ENCODE measurements at regions not wholly inside any gene's neighbourhood (a gene's known extent, or its start where the extent isn't known, plus 50 kb on each side); places are given as distances from the start of the nearest gene placed in this dataset.
"Not testable (repeated sequence)": the region's sequence is repeated elsewhere in the genome, so short reads cannot be mapped to it uniquely, and the experiment has no call there.

GRCh38 chr9:81002906-81003305 lies 686.4 kb downstream of the TLE1 start:
- Histone ChIP-seq H3K27me3 (no peaks in the 10 kb centered on the region), H3K36me3 (no peaks in the 10 kb centered on the region), H3K9me3 (peaks cover 0 to 4% (median 0%) of the 10 kb centered on the region in 3 donors), H3K4me1 (no peaks in the 10 kb centered on the region), H3K27ac (no peak overlapping the region), H3K4me3 (no peak overlapping the region)
- TF ChIP-seq CTCF (IDR thresholded peaks at IDR 0.05) (no peak), POLR2AphosphoS5 (IDR thresholded peaks at IDR 0.05) (no peak), EP300 (IDR thresholded peaks at IDR 0.05) (no peak), POLR2A (IDR thresholded peaks at IDR 0.05) (no peak)
- no peak for ATAC-seq

DNA sequence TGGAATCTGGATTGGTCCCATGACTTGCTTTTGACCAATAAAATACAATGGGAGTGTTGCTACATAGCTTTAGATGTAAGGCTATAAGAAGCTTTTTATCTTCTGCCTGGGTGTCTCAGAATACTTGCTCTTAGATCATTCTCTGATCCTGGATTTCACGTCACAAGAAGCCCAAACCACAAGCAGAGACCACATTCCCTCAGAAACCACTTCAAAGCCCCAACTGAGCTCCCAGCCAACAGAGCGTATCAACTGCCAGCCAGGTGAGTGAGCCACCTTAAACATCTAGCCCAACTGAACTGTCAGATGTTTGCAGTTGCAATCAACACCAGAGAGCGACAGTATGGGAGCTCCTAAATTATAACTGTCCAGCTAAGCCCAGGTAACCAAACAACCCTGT lies 687.1 kb downstream of the TLE1 start:
- Histone ChIP-seq H3K4me1 (no peaks in the 10 kb centered on the region), H3K27ac (no peak overlapping the region), H3K27me3 (no peaks in the 10 kb centered on the region), H3K36me3 (no peaks in the 10 kb centered on the region), H3K9me3 (peaks cover 0 to 3% (median 0%) of the 10 kb centered on the region in 3 donors), H3K4me3 (no peak overlapping the region)
- TF ChIP-seq CTCF (IDR thresholded peaks at IDR 0.05) (no peak), POLR2AphosphoS5 (IDR thresholded peaks at IDR 0.05) (no peak), EP300 (IDR thresholded peaks at IDR 0.05) (no peak), POLR2A (IDR thresholded peaks at IDR 0.05) (no peak)
- ATAC-seq = no peak
- 45 to 94% methylated on average over 2 to 3 of the region's 3 CpGs for WGBS, 2 donors (ENCODE audit: low coverage in 1 of 2)

DNA sequence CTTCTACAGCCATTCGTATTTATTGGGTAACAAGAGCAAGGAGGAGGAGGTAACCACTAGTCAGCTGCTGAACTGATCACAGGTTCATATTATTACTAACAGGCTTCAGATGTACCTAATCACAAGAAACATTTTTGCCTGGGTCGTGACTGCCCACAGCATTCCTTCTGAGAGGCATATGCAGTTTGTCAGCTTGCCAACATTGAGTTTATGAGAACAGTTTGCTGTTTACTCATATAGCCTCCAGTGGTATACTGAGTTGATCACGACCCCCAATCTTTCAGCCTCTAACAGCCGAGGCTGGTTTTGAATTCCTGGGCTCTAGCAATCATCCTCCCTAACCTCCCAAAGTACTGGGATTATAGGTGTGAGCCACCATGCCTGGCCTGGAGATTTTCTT lies 693.6 kb downstream of the TLE1 start:
- Histone ChIP-seq H3K27ac (no peak overlapping the region), H3K27me3 (no peaks in the 10 kb centered on the region), H3K4me1 (no peaks in the 10 kb centered on the region), H3K9me3 (no peaks in the 10 kb centered on the region), H3K36me3 (no peaks in the 10 kb centered on the region), H3K4me3 (no peak overlapping the region)
- no peak for ATAC-seq
- TF ChIP-seq CTCF (IDR thresholded peaks at IDR 0.05) = no peak
- 66 to 72% methylated on average over 4 of the region's 4 CpGs for WGBS, 2 donors (ENCODE audit: low coverage in 1 of 2)

- Histone ChIP-seq H3K36me3 (no peaks in the 10 kb centered on the region), H3K27ac (no peak overlapping the region), H3K4me3 (no peak overlapping the region), H3K27me3 (no peaks in the 10 kb centered on the region), H3K9me3 (no peaks in the 10 kb centered on the region), H3K4me1 (no peaks in the 10 kb centered on the region)
- WGBS, 2 donors (ENCODE audit: low coverage in 1 of 2) = 91 to 100% methylated on average over 2 to 4 of the region's 4 CpGs
- ATAC-seq = no peak
- TF ChIP-seq CTCF (IDR thresholded peaks at IDR 0.05) = no peak
- TF ChIP-seq POLR2A (IDR thresholded peaks at IDR 0.05) = no peak
- TF ChIP-seq POLR2AphosphoS5 (IDR thresholded peaks at IDR 0.05) = no peak
- no peak for TF ChIP-seq EP300 (IDR thresholded peaks at IDR 0.05)
Observed at GRCh38 chr9:80994892-80995291, 694.5 kb downstream of the TLE1 start.

GRCh38 chr9:80985595-80985994 lies 703.8 kb downstream of the TLE1 start:
- not testable (repeated sequence) for H3K27ac ChIP-seq, H3K4me3 ChIP-seq, H3K9me3 ChIP-seq, ATAC-seq, H3K27me3 ChIP-seq, H3K36me3 ChIP-seq, H3K4me1 ChIP-seq
- WGBS, 2 donors (ENCODE audit: low coverage in 1 of 2) = 93 to 98% methylated on average over 10 of the region's 10 CpGs

DNA sequence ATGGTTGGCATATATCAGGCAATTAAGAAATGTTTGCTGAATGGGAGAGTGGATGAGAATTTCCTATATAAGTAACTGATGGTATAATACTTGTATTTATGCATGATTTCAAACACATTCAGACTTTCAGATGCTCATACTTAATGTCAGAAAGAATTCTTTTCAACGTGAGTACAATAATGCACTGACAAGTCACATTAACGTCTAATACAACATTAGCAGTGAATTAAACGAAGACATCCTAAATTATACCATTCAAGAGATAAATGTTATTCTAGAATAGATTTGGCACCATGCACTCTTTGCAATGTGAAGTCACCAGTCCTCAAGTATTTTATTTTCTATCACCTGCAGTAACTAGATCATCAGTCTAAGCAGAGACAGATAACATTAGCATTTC lies 712.9 kb downstream of the TLE1 start:
- H3K36me3 ChIP-seq = no peaks in the 10 kb centered on the region
- 50 to 83% methylated on average over 3 of the region's 3 CpGs for WGBS, 2 donors (ENCODE audit: low coverage in 1 of 2)

GRCh38 chr9:80970377-80970776 lies 719.0 kb downstream of the TLE1 start:
- WGBS, 2 donors (ENCODE audit: low coverage in 1 of 2) = 88% methylated on average over 2 of the region's 2 CpGs; no CpG with 5 or more reads in 1 of the 2 donors
- H3K9me3 ChIP-seq = peaks cover 0 to 18% (median 0%) of the 10 kb centered on the region in 3 donors
- H3K27me3 ChIP-seq, H3K4me1 ChIP-seq, ATAC-seq, H3K27ac ChIP-seq, H3K4me3 ChIP-seq, H3K36me3 ChIP-seq: not testable (repeated sequence)

More for the DNA sequence above, 712.9 kb downstream of the TLE1 start:
- ATAC-seq = no peak
- Histone ChIP-seq H3K27me3 (no peaks in the 10 kb centered on the region), H3K9me3 (peaks cover 0 to 12% (median 0%) of the 10 kb centered on the region in 3 donors), H3K4me1 (no peaks in the 10 kb centered on the region), H3K27ac (no peak overlapping the region), H3K4me3 (no peak overlapping the region)
- TF ChIP-seq EP300 (IDR thresholded peaks at IDR 0.05) = no peak
